H1 (cell line): ENCODE measurements at regions not wholly inside any gene's neighbourhood (a gene's known extent, or its start where the extent isn't known, plus 50 kb on each side); places are given as distances from the start of the nearest gene placed in this dataset.

Source experiments
- CTCF ChIA-PET: fragments of 300-600 bp; sonication (Branson Sonifier 250); formaldehyde crosslinking; loops from one replicate; lab custom pipeline; 2021; ENCODE audit not compliant: partially characterized antibody; lab: Charles Lee
- POLR2A ChIA-PET: fragments of 300-600 bp; sonication (Branson Sonifier 250); formaldehyde crosslinking; loops from one replicate; lab custom pipeline; 2021; ENCODE audit warnings: inconsistent platforms; ENCODE audit not compliant: partially characterized antibody; lab: Charles Lee
- DNase-seq, 2 experiments: peaks; one replicate each; pipeline versions ENCODE4 v3.0.0 to v3.0.0-alpha.2; 2010 to 2022; ENCODE audit warnings: low spot score in 2 of 2, low read depth in 1 of 2, mixed read lengths in 1 of 2
- FAIRE-seq: peaks from 2 replicates; lab custom pipeline; 2011; peaks lifted over from hg19 to GRCh38; lab: Jason Lieb, UNC
- H2AFZ ChIP-seq: 2 replicates; pipeline ENCODE4 v1.8.1; 2012; ENCODE audit warnings: low read length, inconsistent platforms
- H2AK5ac ChIP-seq: 2 replicates; pipeline ENCODE4 v1.6.1; 2013; ENCODE audit warnings: low read depth, low read length
- H2BK120ac ChIP-seq: replicated peaks from 2 replicates; pipeline ENCODE3; 2013; ENCODE audit warnings: low read depth, low read length, inconsistent platforms
- H2BK12ac ChIP-seq: 2 replicates; pipeline ENCODE4 v1.6.1; 2013; ENCODE audit warnings: low read depth, low read length
- H2BK15ac ChIP-seq: 2 replicates; pipeline ENCODE4 v1.6.1; 2013; ENCODE audit warnings: low read length
- H2BK20ac ChIP-seq: 2 replicates; pipeline ENCODE4 v1.6.1; 2013; ENCODE audit warnings: low read length
- H2BK5ac ChIP-seq: 2 replicates; pipeline ENCODE4 v1.6.1; 2013; ENCODE audit warnings: low read depth, low read length
- H3K14ac ChIP-seq: 2 replicates; pipeline ENCODE4 v1.6.1; 2013; ENCODE audit warnings: inconsistent platforms; ENCODE audit not compliant: insufficient read length
- H3K18ac ChIP-seq: 2 replicates; pipeline ENCODE4 v1.6.1; 2013; ENCODE audit warnings: low read length; ENCODE audit errors: extremely low read depth
- H3K23ac ChIP-seq: 2 replicates; pipeline ENCODE4 v1.6.1; 2013; ENCODE audit warnings: inconsistent platforms; ENCODE audit not compliant: insufficient read length
- H3K23me2 ChIP-seq: 2 replicates; pipeline ENCODE4 v1.6.1; 2013; ENCODE audit warnings: low read depth, low read length
- H3K27ac ChIP-seq: 2 replicates; pipeline ENCODE4 v1.6.1; 2011; ENCODE audit warnings: low read depth, low read length, inconsistent platforms
- H3K27me3 ChIP-seq, 4 experiments: replicated peaks in 1 of 4; 1 replicate in 1 of 4; 2 replicates in 3 of 4; pipeline versions ENCODE4 v1.6.1 to v1.8.1; 2011 to 2013; ENCODE audit warnings: low read length in 3 of 4, mild to moderate bottlenecking in 3 of 4, inconsistent platforms in 2 of 4, mixed read lengths in 2 of 4, moderate library complexity in 1 of 4; ENCODE audit not compliant: control insufficient read depth in 3 of 4, insufficient read depth in 3 of 4; ENCODE audit errors: extremely low read depth in 1 of 4
- H3K36me3 ChIP-seq, 4 experiments: 2 replicates each; pipeline versions ENCODE4 v1.6.1 to v1.8.1; 2011 to 2013; ENCODE audit warnings: mild to moderate bottlenecking in 4 of 4, low read length in 3 of 4, moderate library complexity in 2 of 4, control low read depth in 1 of 4, inconsistent platforms in 1 of 4; ENCODE audit not compliant: insufficient read depth in 4 of 4, control insufficient read depth in 2 of 4
- H3K4ac ChIP-seq: replicated peaks from 2 replicates; pipeline ENCODE3; 2013; ENCODE audit warnings: low read length, low read depth, mixed read lengths, inconsistent platforms; ENCODE audit not compliant: insufficient read length
- H3K4me1 ChIP-seq, 4 experiments: replicated peaks in 1 of 4; 1 replicate in 1 of 4; 2 replicates in 3 of 4; pipeline versions ENCODE4 v1.6.1 to v1.8.1; 2011 to 2013; ENCODE audit warnings: low read length in 3 of 4, inconsistent platforms in 2 of 4, mixed read lengths in 1 of 4; ENCODE audit not compliant: insufficient read depth in 4 of 4, control insufficient read depth in 3 of 4
- H3K4me2 ChIP-seq, 2 experiments: 2 replicates each; pipeline versions ENCODE4 v1.6.1 to v1.8.1; 2011 to 2013; ENCODE audit warnings: low read depth in 2 of 2, low read length in 2 of 2, control low read depth in 1 of 2, inconsistent platforms in 1 of 2, mild to moderate bottlenecking in 1 of 2; ENCODE audit not compliant: insufficient read depth in 1 of 2
- H3K4me3 ChIP-seq, 4 experiments: fragments of 200-600, 300-600 bp in 1 of 4; sonication (generic), shearing (Covaris generic), sonication (Bioruptor Twin) in 1 of 4; 2 replicates each; pipeline versions ENCODE4 v1.5.1 to v1.8.1; 2011 to 2016; ENCODE audit warnings: low read length in 4 of 4, low read depth in 3 of 4, control low read depth in 2 of 4, inconsistent platforms in 2 of 4, mild to moderate bottlenecking in 2 of 4, mixed read lengths in 1 of 4, moderate library complexity in 1 of 4; ENCODE audit not compliant: insufficient read depth in 2 of 4; ENCODE audit errors: extremely low read depth in 1 of 4
- H3K56ac ChIP-seq: replicated peaks from 2 replicates; pipeline ENCODE3; 2013; ENCODE audit warnings: low read depth, mild to moderate bottlenecking, mixed read lengths, low read length, inconsistent platforms; ENCODE audit not compliant: insufficient read length
- H3K79me1 ChIP-seq: 2 replicates; pipeline ENCODE4 v1.6.1; 2013; ENCODE audit warnings: low read depth, low read length, control low read depth
- H3K79me2 ChIP-seq, 2 experiments: 2 replicates each; pipeline versions ENCODE4 v1.6.1 to v1.8.1; 2012 to 2013; ENCODE audit warnings: low read length in 2 of 2, mild to moderate bottlenecking in 2 of 2, inconsistent platforms in 1 of 2; ENCODE audit not compliant: insufficient read depth in 2 of 2, control insufficient read depth in 1 of 2
- H3K9ac ChIP-seq, 4 experiments: replicated peaks in 1 of 4; 1 replicate in 1 of 4; 2 replicates in 3 of 4; pipeline versions ENCODE4 v1.6.1 to v1.8.1; 2011 to 2013; ENCODE audit warnings: low read depth in 3 of 4, low read length in 3 of 4, control low read depth in 2 of 4, mild to moderate bottlenecking in 2 of 4, moderate library complexity in 2 of 4, inconsistent platforms in 1 of 4; ENCODE audit errors: extremely low read depth in 1 of 4
- H3K9me3 ChIP-seq, 2 experiments: 2 replicates each; pipeline versions ENCODE4 v1.6.1 to v1.8.1; 2012 to 2013; ENCODE audit warnings: mild to moderate bottlenecking in 2 of 2, moderate library complexity in 2 of 2, control low read depth in 1 of 2, inconsistent platforms in 1 of 2, low read depth in 1 of 2, low read length in 1 of 2, mixed read lengths in 1 of 2; ENCODE audit not compliant: insufficient read depth in 2 of 2
- H4K20me1 ChIP-seq, 2 experiments: replicated peaks in 1 of 2; 2 replicates each; pipeline versions ENCODE3 to v1.8.1; 2011 to 2013; ENCODE audit warnings: inconsistent platforms in 2 of 2, low read length in 2 of 2, mild to moderate bottlenecking in 1 of 2; ENCODE audit not compliant: insufficient read depth in 2 of 2, control insufficient read depth in 1 of 2
- H4K5ac ChIP-seq: 2 replicates; pipeline ENCODE4 v1.6.1; 2013; ENCODE audit warnings: low read length, low read depth, mixed read lengths, inconsistent platforms; ENCODE audit not compliant: insufficient read length
- H4K8ac ChIP-seq: 2 replicates; pipeline ENCODE4 v1.8.0; 2013; ENCODE audit warnings: mild to moderate bottlenecking, moderate library complexity, low read length, inconsistent platforms; ENCODE audit not compliant: insufficient read depth; ENCODE audit errors: extremely low read depth
- H4K91ac ChIP-seq: replicated peaks from 2 replicates; pipeline ENCODE3; 2013; ENCODE audit warnings: low read length, mixed read lengths, inconsistent platforms; ENCODE audit not compliant: insufficient read length
- BRCA1 ChIP-seq: IDR thresholded peaks from 2 replicates; pipeline ENCODE4 v1.6.1; 2012; ENCODE audit warnings: low read depth, low read length, improper control_type of control experiment
- CHD1 ChIP-seq: IDR thresholded peaks from 2 replicates; pipeline ENCODE4 v1.6.1; 2012; ENCODE audit warnings: low read depth, low read length, improper control_type of control experiment
- HDAC2 ChIP-seq, 2 experiments: fragments of 300-600 bp in 1 of 2; sonication (generic) in 1 of 2; IDR thresholded peaks; 2 replicates each; pipeline ENCODE4 v1.6.1; 2011 to 2012; ENCODE audit warnings: low read depth in 2 of 2, low read length in 2 of 2, mild to moderate bottlenecking in 2 of 2, moderate library complexity in 2 of 2, borderline replicate concordance in 1 of 2, inconsistent platforms in 1 of 2
- TAF7 ChIP-seq: optimal IDR thresholded peaks from 2 replicates; pipeline ENCODE3; 2011; ENCODE audit warnings: low read depth, mild to moderate bottlenecking, inconsistent platforms, low read length, moderate library complexity, borderline replicate concordance
- WGBS, 2 experiments: shearing (Covaris generic) in 1 of 2; methylation state at CpG; one replicate each; pipeline versions ENCODE4 v1.1.6 to v1.1.7; 2013 to 2015; ENCODE audit warnings: low lambda C conversion rate in 2 of 2, mixed read lengths in 2 of 2, inconsistent platforms in 1 of 2, low coverage in 1 of 2, missing lambda C conversion rate in 1 of 2; ENCODE audit not compliant: insufficient replicate concordance in 2 of 2, insufficient coverage in 1 of 2, insufficient read length in 1 of 2; ENCODE audit errors: extremely low coverage in 1 of 2, missing lambda C conversion rate in 1 of 2; 5-methylcytosine and 5-hydroxymethylcytosine counted together
- TF ChIP-seq, protein P1 (sequence below): IDR thresholded peaks from 2 replicates; pipeline ENCODE4 v1.6.1; 2012; ENCODE audit warnings: inconsistent platforms

GRCh38 chr20:24277196-24277595, 192.2 kb upstream of the SYNDIG1 start:
- H2AK5ac ChIP-seq, result no peak overlapping the region
- no peak overlapping the region for H3K14ac ChIP-seq
- no peak overlapping the region for H4K5ac ChIP-seq
- H2BK120ac ChIP-seq, result no peak overlapping the region
- H2BK12ac ChIP-seq, result no peak overlapping the region
- no peaks in the 10 kb centered on the region for H3K79me1 ChIP-seq
- H3K4ac ChIP-seq, result no peak overlapping the region
- H3K4me1 ChIP-seq, result no peaks in the 10 kb centered on the region
- CTCF ChIA-PET, result no interaction called here
- no peaks in the 10 kb centered on the region for H4K20me1 ChIP-seq
- TF ChIP-seq HDAC2 (IDR thresholded peaks at IDR 0.05; ENCODE audit: borderline replicate concordance in 1 of 2, low read depth in 2 of 2, low read length in 2 of 2) (no peak), CHD1 (no peak), BRCA1 (no peak), TAF7 (no peak)
- TF ChIP-seq, protein P1, sequence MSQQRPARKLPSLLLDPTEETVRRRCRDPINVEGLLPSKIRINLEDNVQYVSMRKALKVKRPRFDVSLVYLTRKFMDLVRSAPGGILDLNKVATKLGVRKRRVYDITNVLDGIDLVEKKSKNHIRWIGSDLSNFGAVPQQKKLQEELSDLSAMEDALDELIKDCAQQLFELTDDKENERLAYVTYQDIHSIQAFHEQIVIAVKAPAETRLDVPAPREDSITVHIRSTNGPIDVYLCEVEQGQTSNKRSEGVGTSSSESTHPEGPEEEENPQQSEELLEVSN, result no peak
- no peak overlapping the region for H3K27ac ChIP-seq
- H3K36me3 ChIP-seq, result no peaks in the 10 kb centered on the region
- H3K23me2 ChIP-seq, result no peaks in the 10 kb centered on the region
- H4K91ac ChIP-seq, result no peak overlapping the region
- no peak overlapping the region for H3K23ac ChIP-seq
- no peak overlapping the region for H4K8ac ChIP-seq
- WGBS, 2 experiments, result 95% methylated on average over 9 of the region's 9 CpGs; no CpG with 5 or more reads in 1 of the 2 experiments
- no peaks in the 10 kb centered on the region for H3K79me2 ChIP-seq
- no peak overlapping the region for H2BK5ac ChIP-seq
- H2AFZ ChIP-seq, result peak overlapping the region; percentile 74; the same call in 1 of the 2 replicates
- POLR2A ChIA-PET, result no interaction called here
- H3K4me3 ChIP-seq, result no peak overlapping the region
- H3K4me2 ChIP-seq, result no peak overlapping the region
- H3K9ac ChIP-seq, result no peak overlapping the region
- H2BK15ac ChIP-seq, result no peak overlapping the region
- DNase-seq, result no peak
- H2BK20ac ChIP-seq, result no peak overlapping the region
- FAIRE-seq, result no peak
- no peaks in the 10 kb centered on the region for H3K9me3 ChIP-seq
- H3K18ac ChIP-seq, result no peak overlapping the region
- no peaks in the 10 kb centered on the region for H3K27me3 ChIP-seq
- H3K56ac ChIP-seq, result no peak overlapping the region
